HG02852 (cell line): ENCODE measurements at regions not wholly inside any gene's neighbourhood (a gene's known extent, or its start where the extent isn't known, plus 50 kb on each side); places are given as distances from the start of the nearest gene placed in this dataset.
A peak's percentile ranks its signal among the peaks of the same experiment; 100 is the strongest.

Experiments used
- ATAC-seq: cut with Tn5 transposase; IDR thresholded peaks from one replicate; pipeline ENCODE4 v1.9.1; 2021; ENCODE audit warnings: mild to moderate bottlenecking, moderate library complexity; ENCODE audit not compliant: unreplicated experiment

DNA sequence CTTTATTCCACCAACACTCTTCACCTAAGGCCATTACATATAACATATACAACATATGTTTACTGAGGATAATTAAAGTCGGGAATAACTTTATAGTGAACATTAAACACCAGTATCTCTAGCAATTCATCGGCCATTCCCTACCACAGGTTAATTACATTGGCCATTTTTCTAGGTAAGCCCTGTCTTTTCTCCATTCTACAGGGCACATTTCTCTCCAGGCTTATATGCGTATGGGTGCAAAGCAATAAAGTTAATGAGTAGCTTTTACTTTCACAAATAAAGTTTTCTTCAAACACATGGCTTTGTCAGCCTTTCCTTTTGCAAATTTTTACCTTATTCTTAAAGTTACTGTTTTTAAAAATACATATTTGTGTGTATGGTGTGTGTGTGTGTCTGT lies 111.9 kb upstream of the IQCM start:
- ATAC-seq, result no peak

GRCh38 chr4:149928507-149928906 lies 112.9 kb upstream of the IQCM start:
- ATAC-seq, result no peak

DNA sequence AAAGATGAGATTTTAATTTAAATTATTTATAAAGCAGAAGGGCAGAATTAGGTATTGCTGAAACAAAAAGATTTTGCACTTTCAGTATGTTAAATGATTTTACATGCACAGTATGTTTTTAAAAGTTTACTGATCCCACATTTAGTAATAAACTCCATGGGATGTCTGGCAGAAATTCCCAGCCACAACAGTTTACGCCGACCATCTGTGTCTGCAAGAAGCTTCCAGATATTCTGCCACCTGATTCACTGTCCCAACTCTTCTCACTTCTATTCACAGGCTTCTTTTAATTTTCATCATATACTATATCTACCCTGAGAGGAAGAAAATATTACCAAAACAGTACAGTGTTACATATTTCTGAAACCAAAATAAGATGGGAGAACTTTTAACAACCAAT lies 115.8 kb upstream of the IQCM start:
- ATAC-seq, result no peak

GRCh38 chr4:149932188-149932587 lies 116.5 kb upstream of the IQCM start:
- ATAC-seq, result no peak

DNA sequence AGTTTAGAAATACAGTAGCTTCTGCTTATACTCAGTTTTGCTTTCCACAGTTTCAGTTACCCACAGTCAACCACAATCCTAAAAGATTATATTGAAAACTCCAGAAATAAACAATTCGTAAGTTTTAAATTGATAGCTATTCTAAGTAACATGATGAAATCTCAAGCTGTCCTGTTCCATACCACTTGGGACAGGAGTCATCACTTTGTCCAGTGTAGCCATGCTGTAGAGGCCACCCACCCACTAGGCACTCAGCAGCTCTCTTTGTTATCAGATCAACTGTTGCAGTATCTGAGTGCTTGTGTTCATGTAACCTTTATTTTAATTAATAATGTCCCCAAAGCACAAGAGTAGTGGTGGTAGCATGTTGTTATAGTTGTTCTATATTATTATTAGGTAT lies 117.5 kb upstream of the IQCM start:
- no peak for ATAC-seq

DNA sequence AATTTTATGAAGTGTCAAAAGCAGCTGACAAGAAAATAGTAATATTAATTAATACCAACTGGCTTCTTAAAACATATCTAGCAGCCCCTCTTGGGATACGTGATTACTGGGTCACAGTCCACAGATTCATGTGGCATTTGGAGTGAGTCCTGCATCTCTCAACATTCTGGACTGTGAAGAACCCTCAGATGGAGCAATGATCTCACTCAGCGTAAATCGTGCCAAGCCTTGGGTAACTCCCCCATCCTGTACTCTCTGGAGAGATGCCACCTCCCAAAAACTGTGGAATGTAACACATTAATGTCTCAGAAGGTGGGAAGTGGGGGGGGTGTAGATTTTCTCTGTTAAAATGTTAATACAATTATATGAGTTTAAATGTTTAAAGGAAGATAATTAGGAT lies 118.2 kb upstream of the IQCM start:
- no peak for ATAC-seq

- ATAC-seq, result no peak
Measured at GRCh38 chr4:149949381-149949780, 128.9 kb upstream of the DCLK2 start.

DNA sequence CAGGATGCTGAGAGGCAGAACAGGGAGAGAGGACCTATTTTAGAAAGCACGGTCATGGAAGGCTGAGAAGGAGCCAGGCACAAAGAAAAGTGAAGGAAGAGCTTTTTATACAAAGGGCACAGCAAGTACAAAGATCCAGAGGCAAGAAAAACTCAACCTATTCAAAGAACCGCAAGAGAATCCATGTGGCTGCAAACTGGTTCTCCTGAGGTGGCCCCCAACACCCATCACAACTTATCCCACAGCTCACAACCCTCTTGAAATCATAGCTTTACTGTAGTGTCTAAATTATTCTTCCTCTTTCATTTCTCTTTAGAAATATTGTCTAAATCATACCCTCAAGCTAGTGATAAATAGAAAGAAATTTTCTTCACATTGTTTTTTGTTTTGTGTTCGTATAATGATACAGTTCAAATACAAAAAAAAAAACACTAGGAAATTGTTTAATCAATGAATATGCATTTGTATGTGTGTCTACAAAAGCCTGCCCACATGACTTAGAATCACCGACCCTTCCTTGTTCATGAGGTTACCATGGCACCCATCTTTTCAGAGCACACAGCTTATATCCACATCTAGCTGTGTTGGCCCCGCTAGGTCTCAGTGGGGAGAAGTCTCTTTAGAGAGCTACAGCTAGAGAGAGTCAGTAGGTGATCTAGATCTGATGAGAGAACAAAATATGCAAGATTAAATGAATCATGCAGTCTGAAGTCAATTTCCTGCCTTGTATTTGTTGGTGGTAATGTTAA lies 126.9 kb upstream of the DCLK2 start:
- no peak for ATAC-seq

- no peak for ATAC-seq
Measured at GRCh38 chr4:149952101-149952500, 126.1 kb upstream of the DCLK2 start.

- no peak for ATAC-seq
Measured at GRCh38 chr4:149952716-149953115, 125.5 kb upstream of the DCLK2 start.

DNA sequence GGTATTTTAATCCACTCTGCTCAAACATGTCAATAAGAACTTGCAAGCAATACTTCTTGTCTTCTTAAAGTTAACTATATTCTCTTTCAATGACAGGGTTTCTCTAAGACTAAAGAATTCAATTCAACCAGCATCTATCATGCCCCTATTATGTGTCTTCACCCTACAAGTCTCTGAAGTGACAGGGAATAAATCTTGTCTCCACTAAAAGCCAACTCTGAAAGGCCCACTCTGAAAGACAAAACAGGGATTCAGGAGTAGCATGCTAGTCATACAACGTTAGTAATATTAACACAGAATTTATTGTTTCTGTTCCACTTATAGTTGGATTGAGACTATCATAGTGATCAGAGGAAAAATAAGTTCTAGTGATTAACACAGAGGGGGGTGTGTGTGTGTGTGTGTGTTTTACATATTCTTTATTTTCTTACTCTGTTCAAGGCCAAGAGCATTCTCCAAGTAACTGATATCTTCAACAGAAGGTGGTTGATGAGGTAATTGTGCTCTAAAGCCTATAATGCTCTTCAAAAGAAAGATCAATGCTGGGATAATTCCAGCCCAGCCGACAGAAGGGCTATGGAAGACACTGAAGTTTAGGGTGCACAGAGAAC lies 122.4 kb upstream of the DCLK2 start:
- no peak for ATAC-seq

DNA sequence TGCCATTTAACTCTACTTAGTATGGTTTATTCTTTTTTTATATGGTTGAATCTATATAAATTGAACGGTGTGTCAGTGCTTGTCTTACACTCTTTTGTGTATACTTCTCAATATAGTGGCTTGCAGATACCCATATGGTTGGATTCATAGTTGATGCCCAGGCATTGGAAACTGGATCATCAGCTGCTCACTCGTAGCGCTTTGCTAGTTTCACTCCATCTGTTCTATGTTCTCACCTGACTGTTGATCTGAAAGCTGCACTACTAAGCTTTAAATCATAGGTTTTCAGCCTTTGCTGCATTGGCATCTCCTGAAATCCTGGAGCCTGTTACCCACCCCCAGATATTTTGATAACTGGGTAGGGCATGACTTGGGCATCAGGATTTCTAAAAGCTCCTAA lies 121.6 kb upstream of the DCLK2 start:
- ATAC-seq, result no peak

DNA sequence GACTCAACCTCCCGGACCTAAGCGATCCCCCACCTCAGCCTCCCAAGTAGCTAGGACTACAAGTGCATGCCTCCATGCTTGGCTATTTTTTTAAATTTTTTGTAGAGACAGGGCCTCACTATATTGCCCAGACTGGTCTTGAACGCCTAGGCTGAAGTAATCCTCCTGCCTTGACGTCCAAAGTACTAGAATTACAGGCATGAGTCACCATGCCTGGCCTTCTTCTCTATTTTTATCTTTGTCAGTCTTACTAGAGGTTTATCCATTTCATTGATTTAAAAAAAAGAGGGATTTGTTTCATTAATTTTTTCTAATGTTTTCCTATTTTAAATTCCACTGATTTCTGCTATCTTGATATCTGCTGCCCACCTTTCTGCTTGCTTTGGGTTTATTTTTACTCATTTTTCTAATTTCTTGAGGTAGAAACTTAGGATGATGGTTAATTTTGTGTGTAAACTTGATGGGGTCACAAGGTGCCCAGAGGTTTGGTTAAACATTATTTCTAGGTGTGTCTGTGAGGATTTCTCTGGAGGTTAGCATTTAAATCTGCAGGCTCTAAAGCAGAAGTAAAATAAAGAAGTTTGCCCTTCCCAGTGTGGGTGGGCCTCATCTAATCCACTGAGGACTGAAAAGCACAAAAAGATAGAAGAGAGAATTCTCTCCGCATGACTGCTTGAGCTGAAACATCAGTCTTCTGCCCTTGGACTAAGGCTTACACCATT lies 116.2 kb upstream of the DCLK2 start:
- ATAC-seq, result no peak

- ATAC-seq, result no peak
Measured at GRCh38 chr4:149964001-149964796, 114.0 kb upstream of the DCLK2 start.

GRCh38 chr4:149965206-149965605 lies 113.0 kb upstream of the DCLK2 start:
- no peak for ATAC-seq

- ATAC-seq, result no peak
Measured at GRCh38 chr4:149972407-149972806, 105.8 kb upstream of the DCLK2 start.

- ATAC-seq, result no peak
Measured at GRCh38 chr4:149973181-149973580, 105.1 kb upstream of the DCLK2 start.

DNA sequence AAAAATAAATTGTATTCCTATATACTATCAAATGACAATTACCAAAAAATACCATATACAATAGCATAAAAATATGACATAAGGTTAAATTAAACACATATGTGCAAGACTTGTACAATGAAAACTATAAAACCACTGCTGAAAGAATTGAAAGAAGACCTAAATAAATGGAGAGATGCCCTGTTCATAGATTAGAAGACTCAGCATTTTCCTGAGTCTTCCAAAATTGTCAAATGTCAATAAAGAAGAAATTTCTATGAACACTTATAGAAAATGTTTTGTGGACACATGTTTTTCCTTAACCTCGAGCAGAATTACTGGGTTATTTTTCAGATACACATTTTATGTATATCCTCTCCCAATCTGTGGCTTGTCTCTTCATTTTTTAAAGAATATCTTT lies 103.1 kb upstream of the DCLK2 start:
- ATAC-seq, result no peak

DNA sequence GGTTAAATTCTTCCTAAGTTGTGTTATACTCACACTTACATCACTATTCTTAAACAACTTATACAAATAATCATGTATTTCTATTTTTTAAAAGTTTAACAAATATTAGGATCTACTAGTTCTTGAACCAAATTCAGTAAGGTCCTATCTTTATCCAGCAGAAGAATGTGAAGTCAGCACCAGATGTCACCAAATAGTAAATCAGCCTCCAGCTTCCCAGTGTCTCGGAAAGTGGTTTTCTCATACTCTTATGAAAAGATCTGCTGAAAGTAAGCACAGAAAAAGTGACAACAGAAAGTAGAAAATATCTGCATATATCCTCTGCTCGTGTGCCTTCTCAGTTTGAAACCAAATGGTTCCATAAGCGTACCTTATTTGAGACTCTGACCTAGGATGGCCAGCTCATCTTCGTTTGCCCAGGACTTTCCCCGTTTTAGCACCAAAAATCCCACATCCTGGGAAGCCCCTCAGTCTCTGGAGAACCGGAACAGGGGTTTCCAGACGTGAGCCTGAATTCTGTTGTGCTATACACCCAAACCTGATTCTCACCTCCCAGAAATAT lies 98.0 kb upstream of the DCLK2 start:
- ATAC-seq, result peak; percentile 49

DNA sequence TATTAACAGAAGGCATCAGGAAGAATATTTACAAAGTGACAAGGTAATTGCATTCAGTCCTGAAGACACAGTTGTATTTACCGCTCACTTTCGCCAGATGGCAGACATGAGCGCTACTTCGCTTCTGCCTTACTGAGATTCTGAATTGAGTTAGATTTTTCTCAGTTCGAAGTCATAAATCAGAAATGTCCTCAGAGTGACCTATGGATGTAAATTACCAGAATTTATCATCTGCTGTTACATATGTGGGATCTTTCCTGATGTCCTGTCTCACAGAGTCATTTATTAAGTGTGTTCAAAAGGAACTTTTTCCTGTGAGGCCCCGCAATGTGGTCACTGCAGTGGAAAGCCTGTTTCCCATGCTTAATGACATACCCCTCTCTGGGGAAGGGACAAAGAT lies 97.3 kb upstream of the DCLK2 start:
- peak; percentile 80 for ATAC-seq

DNA sequence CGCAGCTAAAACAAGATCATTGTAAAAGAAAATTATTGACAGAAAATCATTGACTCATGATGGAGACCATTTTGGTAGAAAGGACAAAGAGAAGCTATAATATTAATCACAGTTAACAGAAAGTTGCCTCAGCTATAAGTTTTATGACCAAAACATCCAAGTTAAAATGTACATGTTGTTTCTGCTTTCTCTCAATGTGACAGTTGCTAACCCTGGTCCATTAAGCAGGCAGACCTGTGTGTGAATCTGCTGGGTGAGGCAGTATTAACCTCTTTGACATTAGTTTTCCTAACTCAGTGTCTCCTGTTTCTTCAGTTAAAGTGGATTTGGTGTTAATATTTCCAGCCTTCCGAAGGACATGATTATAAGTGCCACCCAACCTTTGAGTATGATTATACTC lies 94.8 kb upstream of the DCLK2 start:
- no peak for ATAC-seq
